Small intestine (tissue), 7 donors: ENCODE measurements at regions not wholly inside any gene's neighbourhood (a gene's known extent, or its start where the extent isn't known, plus 50 kb on each side); places are given as distances from the start of the nearest gene placed in this dataset.

ENCODE experiments used
- DNase-seq, 2 donors: peaks; one replicate each; pipeline versions ENCODE4 v3.0.0 to v3.0.0-alpha.2; 2013
- FAIRE-seq: peaks from 2 replicates; lab custom pipeline; 2012; peaks lifted over from hg19 to GRCh38; lab: Jason Lieb, UNC
- H3K27ac ChIP-seq, 3 donors: one replicate each; pipeline ENCODE4 v1.5.1; 2013; ENCODE audit warnings: low read length in 2 of 3, mild to moderate bottlenecking in 2 of 3, control low read depth in 1 of 3, inconsistent platforms in 1 of 3, low read depth in 1 of 3, moderate library complexity in 1 of 3
- H3K27me3 ChIP-seq, 3 donors: one replicate each; pipeline ENCODE4 v1.6.1; 2013; ENCODE audit warnings: low read length in 3 of 3, inconsistent platforms in 1 of 3; ENCODE audit not compliant: control insufficient read depth in 3 of 3, insufficient read depth in 3 of 3
- H3K36me3 ChIP-seq, 3 donors: one replicate each; pipeline ENCODE4 v1.6.1; 2013; ENCODE audit warnings: low read length in 3 of 3, inconsistent platforms in 1 of 3, low read depth in 1 of 3, mild to moderate bottlenecking in 1 of 3, moderate library complexity in 1 of 3; ENCODE audit not compliant: control insufficient read depth in 3 of 3, insufficient read depth in 2 of 3
- H3K4me1 ChIP-seq, 3 donors: one replicate each; pipeline ENCODE4 v1.6.1; 2013; ENCODE audit warnings: low read length in 2 of 3, inconsistent platforms in 1 of 3, low read depth in 1 of 3, mild to moderate bottlenecking in 1 of 3, moderate library complexity in 1 of 3; ENCODE audit not compliant: control insufficient read depth in 3 of 3, insufficient read depth in 2 of 3
- H3K4me3 ChIP-seq, 3 donors: one replicate each; pipeline ENCODE4 v1.5.1; 2013; ENCODE audit warnings: low read length in 3 of 3, control low read depth in 1 of 3, inconsistent platforms in 1 of 3, low read depth in 1 of 3, mild to moderate bottlenecking in 1 of 3, moderate library complexity in 1 of 3
- H3K9me3 ChIP-seq, 2 donors: one replicate each; pipeline ENCODE4 v1.6.1; 2013; ENCODE audit warnings: low read depth in 1 of 2, low read length in 1 of 2; ENCODE audit not compliant: control insufficient read depth in 2 of 2, insufficient read depth in 1 of 2
- WGBS, 3 donors: extraction: QIAGEN DNeasy Blood & Tissue Kit; methylation state at CpG; one replicate each; pipeline ENCODE4 v1.1.7; 2013; 5-methylcytosine and 5-hydroxymethylcytosine counted together
- donor health status: healthy with polysubstance abuse.
- donor health status: control.
- donor health status: control.
- donor health status: Bipolar disorder and iron deficiency.
- donor health status: healthy.

DNA sequence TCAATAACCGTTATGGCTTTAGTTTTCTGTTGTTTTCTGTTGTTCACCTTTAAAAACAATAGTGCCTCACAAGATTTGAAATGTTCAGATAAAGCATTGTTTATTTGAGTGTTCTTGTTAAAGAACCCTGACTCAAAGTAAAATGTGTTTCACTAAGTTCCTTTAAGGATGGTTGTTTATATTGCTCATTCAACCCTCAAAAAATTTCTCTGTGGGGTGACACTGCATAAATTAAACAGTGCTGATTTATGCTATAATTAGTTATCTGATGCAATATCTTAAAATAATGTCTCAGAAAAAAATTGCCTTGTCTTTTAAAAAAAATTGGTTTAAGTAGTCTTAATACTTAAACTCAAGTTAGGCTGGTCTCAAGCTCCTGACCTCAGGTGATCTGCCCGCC is 775.1 kb downstream of the FLRT2 start:
- Histone ChIP-seq H3K27ac (no peak overlapping the region), H3K27me3 (no peaks in the 10 kb centered on the region), H3K4me1 (no peaks in the 10 kb centered on the region), H3K4me3 (no peak overlapping the region), H3K9me3 (no peaks in the 10 kb centered on the region), H3K36me3 (no peaks in the 10 kb centered on the region)
- no peak for FAIRE-seq
- WGBS, 3 donors, result 64 to 74% (median 72%) methylated on average over 2 of the region's 2 CpGs
- DNase-seq, result no peak

DNA sequence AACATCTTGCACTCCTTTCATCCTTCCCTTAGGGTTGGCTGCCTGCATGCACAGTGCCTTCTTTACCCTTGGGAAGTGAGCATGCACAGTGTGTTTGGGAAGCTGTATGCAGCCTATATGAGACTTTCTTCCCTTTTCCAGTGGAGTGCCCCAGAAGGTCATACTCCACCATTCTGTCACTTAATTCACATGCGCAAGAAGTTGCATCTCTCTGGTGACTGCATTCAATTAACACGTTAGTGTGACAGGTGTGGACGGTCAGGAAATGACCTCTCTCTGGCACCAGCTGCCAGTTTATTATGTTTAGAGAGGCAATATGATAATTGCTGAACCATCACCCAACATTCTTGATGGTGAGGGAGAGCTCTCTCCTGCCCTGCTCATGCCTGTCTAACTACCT is 770.0 kb downstream of the FLRT2 start:
- FAIRE-seq, result no peak
- Histone ChIP-seq H3K4me3 (no peak overlapping the region), H3K27ac (no peak overlapping the region), H3K9me3 (peaks cover 0 to 3% of the 10 kb centered on the region in 2 donors), H3K4me1 (no peaks in the 10 kb centered on the region), H3K27me3 (no peaks in the 10 kb centered on the region), H3K36me3 (no peaks in the 10 kb centered on the region)
- WGBS, 3 donors, result 77 to 81% (median 80%) methylated on average over 3 of the region's 3 CpGs
- no peak for DNase-seq

DNA sequence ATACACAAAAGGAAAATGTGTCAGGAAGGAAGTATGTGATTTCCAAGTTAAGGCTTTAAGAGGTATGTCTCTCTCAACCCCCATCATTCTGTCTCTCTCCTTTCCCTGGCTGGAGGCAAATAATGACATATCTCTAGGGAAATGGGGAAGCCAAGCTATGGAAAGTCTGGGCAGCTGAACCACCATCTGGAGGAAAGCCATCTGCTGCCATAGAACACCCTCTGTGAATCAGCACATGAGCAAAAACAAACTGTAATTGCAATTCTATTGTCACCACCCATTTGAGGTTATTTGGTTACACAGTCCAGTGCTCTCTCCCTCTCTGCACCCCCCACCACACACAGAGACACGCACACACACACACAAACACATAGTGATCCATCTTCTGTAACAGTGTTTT is 766.2 kb downstream of the FLRT2 start:
- no peaks in the 10 kb centered on the region for H3K27me3 ChIP-seq
- no peak overlapping the region for H3K27ac ChIP-seq
- no peak for FAIRE-seq
- peaks cover 0 to 3% of the 10 kb centered on the region in 2 donors for H3K9me3 ChIP-seq
- no peak overlapping the region for H3K4me3 ChIP-seq
- 50 to 82% (median 82%) methylated on average over 1 of the region's 1 CpG for WGBS, 3 donors
- no peaks in the 10 kb centered on the region for H3K4me1 ChIP-seq
- DNase-seq, result no peak
- H3K36me3 ChIP-seq, result no peaks in the 10 kb centered on the region

DNA sequence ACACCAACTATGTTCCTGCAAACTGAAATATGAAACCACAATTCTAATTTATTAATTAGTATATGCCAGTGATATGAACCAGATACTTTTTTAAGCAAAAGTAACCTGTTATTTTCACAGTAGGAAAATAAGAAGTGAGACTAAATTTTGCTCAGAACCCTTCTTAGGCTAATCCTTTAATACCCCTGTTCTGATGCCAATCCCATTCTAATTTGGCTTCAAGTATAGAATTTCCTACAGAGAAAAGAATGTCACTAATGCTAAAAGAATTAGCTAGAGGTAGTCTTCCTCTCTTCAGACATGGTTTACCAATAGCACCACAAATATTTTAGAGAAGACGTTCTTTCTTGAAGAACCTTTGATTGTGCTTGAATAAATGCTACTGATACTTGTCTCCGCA is 758.4 kb downstream of the FLRT2 start:
- Histone ChIP-seq H3K9me3 (no peaks in the 10 kb centered on the region), H3K27me3 (no peaks in the 10 kb centered on the region), H3K4me3 (no peak overlapping the region), H3K4me1 (no peaks in the 10 kb centered on the region), H3K27ac (no peak overlapping the region), H3K36me3 (no peaks in the 10 kb centered on the region)
- 83 to 92% (median 92%) methylated on average over 2 of the region's 2 CpGs for WGBS, 3 donors
- FAIRE-seq (no peak), DNase-seq (no peak)

DNA sequence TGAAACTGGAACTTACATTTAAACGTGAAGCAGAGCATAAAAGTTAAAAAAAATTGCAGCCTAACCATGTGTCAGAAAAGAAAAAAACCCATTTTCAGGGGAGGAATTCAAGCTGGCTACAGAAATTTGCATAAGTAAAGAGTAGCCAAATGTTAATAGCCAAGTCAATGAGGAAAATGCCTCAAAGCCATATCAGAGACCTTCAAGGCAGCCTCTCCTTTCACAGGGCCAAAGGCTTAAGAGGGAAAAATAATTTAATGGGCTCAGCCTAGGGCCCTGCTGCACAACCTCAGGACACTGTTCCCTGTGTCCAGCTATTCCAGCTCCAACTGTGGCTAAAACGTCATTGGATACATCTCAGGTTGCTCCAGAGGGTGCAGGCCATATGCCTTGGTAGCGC is 749.5 kb downstream of the FLRT2 start:
- H3K9me3 ChIP-seq, result no peaks in the 10 kb centered on the region
- H3K27me3 ChIP-seq, result no peaks in the 10 kb centered on the region
- no peaks in the 10 kb centered on the region for H3K36me3 ChIP-seq
- no peak for DNase-seq
- no peak for FAIRE-seq
- H3K27ac ChIP-seq, result no peak overlapping the region
- no peak overlapping the region for H3K4me3 ChIP-seq
- H3K4me1 ChIP-seq, result no peaks in the 10 kb centered on the region
- 60 to 72% (median 64%) methylated on average over 3 of the region's 3 CpGs for WGBS, 3 donors

DNA sequence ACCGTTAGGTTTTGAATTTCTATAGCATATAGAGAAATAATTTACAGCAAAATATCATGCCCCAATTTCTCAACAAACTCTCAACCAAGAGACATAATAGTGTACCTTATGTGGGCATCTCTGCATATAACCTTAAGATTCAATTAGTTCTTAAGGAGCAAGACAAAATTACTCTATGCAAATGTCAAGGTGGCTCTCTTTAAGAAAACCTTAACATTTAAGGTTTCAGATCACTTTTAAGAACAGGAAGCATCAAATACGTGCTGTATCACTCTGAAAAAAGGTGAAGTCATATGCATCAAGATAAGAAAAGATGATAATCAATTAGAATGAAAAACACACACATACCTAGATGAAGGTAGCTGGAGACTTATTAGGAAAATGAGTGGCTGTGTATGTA is 728.0 kb downstream of the FLRT2 start:
- 47 to 72% (median 50%) methylated on average over 2 of the region's 2 CpGs for WGBS, 3 donors
- H3K9me3 ChIP-seq, result peaks cover 0 to 1% of the 10 kb centered on the region in 2 donors
- H3K27me3 ChIP-seq, result no peaks in the 10 kb centered on the region
- FAIRE-seq, result no peak
- no peaks in the 10 kb centered on the region for H3K36me3 ChIP-seq
- H3K4me3 ChIP-seq, result no peak overlapping the region
- H3K27ac ChIP-seq, result no peak overlapping the region
- no peaks in the 10 kb centered on the region for H3K4me1 ChIP-seq
- DNase-seq, result no peak

DNA sequence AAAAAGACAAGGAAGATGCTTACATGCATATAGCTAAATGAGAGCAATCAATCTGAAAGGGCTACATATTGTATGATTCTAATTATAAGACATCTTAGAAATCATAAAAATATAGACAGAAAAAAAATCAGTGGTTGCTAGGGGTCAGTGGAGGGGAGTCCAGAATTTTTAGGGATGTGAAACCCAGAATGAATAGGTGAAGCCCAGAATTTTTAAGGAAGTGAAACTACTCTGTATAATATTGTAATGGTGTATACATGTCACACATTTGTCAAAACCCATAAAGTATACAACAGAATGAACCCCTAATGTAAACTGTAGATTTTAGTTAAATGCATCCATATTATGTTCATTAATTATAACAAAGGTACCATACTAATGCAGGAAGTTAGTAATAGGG is 713.2 kb downstream of the FLRT2 start:
- Histone ChIP-seq H3K9me3 (no peaks in the 10 kb centered on the region), H3K27ac (no peak overlapping the region), H3K36me3 (no peaks in the 10 kb centered on the region), H3K4me3 (no peak overlapping the region), H3K4me1 (no peaks in the 10 kb centered on the region), H3K27me3 (no peaks in the 10 kb centered on the region)
- DNase-seq (no peak), FAIRE-seq (no peak)

DNA sequence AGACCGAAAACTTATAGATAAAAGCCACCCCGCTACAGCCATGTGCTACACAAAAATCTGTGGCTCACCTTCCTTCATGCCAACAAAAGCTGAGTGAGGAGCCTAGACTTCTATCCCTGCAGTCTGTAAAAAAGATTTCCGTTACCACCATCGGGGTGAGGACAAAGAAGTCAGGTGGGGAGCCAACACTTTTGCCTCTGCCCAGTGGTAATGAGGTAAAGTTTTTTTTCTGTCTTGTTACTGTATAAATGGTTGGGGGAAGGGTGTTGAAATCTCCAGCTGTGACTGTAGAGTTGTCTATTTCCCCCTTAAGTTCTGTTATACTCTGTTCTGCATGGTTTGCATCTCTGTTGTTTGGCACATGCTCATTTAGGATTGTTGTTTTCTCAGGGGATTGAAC is 707.8 kb downstream of the FLRT2 start:
- no peaks in the 10 kb centered on the region for H3K9me3 ChIP-seq
- no peak overlapping the region for H3K4me3 ChIP-seq
- H3K36me3 ChIP-seq, result no peaks in the 10 kb centered on the region
- 67 to 69% (median 69%) methylated on average over 4 of the region's 4 CpGs for WGBS, 3 donors
- DNase-seq (no peak), FAIRE-seq (no peak)
- H3K4me1 ChIP-seq, result no peaks in the 10 kb centered on the region
- no peaks in the 10 kb centered on the region for H3K27me3 ChIP-seq
- H3K27ac ChIP-seq, result no peak overlapping the region

DNA sequence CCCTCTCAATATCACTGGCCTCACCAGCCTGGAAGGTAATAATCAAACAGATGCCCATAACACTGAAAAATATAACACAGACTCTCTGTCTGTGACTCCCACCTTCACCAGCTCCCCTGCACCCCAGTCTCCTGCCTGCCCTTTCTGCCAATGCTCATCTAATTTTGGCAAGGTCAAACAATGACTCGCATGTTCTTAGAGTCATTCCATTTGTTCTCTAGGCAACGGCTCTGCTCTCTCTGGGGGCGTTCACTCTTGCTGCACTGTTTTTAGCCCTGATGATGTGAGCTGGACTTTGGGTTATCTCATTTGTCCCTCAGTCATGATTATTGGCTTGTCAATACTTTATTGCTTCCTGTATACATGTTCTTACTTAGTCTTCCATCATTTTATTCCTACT is 691.8 kb downstream of the FLRT2 start:
- WGBS, 3 donors, result 36 to 50% (median 42%) methylated on average over 3 of the region's 3 CpGs
- DNase-seq (no peak), FAIRE-seq (no peak)
- H3K27me3 ChIP-seq, result no peaks in the 10 kb centered on the region
- no peak overlapping the region for H3K4me3 ChIP-seq
- H3K27ac ChIP-seq, result no peak overlapping the region
- no peaks in the 10 kb centered on the region for H3K36me3 ChIP-seq
- no peaks in the 10 kb centered on the region for H3K4me1 ChIP-seq
- H3K9me3 ChIP-seq, result peaks cover 0 to 1% of the 10 kb centered on the region in 2 donors
